ENCODE measurements at regions not wholly inside any gene's neighbourhood (a gene's known extent, or its start where the extent isn't known, plus 50 kb on each side); places are given as distances from the start of the nearest gene placed in this dataset.
"Not testable (repeated sequence)": the region's sequence is repeated elsewhere in the genome, so short reads cannot be mapped to it uniquely, and the experiment has no call there.

DNA sequence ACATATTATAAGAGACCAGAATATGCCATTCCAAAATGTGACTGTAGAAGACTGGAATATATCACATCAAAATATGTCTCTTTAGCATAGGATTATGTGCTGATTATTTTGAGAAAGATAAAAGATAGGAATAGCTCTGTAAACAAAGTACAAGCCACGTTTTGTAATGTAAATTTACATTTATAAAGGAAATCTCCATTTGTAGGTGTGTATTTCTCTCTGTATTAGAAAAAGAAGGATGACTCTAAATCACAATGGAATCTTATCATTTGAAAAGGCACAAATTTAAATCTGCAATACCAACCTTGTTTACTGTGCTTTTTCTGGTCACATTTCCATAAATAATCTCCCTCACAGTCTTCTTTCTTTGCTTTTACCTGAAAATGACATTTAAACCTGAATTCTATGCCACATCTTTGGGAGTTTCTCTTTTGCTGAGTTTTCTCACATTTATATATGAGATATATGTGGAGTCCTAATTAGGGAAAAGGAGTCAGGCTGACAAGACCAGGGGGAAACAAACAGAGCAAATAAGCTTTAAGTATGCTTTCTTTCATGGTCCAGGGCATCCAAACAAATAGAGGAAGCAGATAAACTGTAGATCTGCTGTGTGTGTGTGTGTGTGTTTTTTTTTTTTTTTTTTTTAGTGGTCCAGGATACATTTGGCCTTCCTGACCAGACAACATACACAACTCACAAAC, 244.0 kb downstream of the CPXCR1 start:
- no peak for DNase-seq (ENCODE audit: low spot score)
- in situ Hi-C loops (cut with MboI; ENCODE audit: low sequenced_read_pairs, unreplicated experiment), result no loop called here
- TF ChIP-seq, protein P1, sequence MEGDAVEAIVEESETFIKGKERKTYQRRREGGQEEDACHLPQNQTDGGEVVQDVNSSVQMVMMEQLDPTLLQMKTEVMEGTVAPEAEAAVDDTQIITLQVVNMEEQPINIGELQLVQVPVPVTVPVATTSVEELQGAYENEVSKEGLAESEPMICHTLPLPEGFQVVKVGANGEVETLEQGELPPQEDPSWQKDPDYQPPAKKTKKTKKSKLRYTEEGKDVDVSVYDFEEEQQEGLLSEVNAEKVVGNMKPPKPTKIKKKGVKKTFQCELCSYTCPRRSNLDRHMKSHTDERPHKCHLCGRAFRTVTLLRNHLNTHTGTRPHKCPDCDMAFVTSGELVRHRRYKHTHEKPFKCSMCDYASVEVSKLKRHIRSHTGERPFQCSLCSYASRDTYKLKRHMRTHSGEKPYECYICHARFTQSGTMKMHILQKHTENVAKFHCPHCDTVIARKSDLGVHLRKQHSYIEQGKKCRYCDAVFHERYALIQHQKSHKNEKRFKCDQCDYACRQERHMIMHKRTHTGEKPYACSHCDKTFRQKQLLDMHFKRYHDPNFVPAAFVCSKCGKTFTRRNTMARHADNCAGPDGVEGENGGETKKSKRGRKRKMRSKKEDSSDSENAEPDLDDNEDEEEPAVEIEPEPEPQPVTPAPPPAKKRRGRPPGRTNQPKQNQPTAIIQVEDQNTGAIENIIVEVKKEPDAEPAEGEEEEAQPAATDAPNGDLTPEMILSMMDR (IDR thresholded peaks at IDR 0.05; ENCODE audit: borderline replicate concordance, control extremely low read depth, extremely low read depth, insufficient read depth, missing control alignments), result no peak

DNA sequence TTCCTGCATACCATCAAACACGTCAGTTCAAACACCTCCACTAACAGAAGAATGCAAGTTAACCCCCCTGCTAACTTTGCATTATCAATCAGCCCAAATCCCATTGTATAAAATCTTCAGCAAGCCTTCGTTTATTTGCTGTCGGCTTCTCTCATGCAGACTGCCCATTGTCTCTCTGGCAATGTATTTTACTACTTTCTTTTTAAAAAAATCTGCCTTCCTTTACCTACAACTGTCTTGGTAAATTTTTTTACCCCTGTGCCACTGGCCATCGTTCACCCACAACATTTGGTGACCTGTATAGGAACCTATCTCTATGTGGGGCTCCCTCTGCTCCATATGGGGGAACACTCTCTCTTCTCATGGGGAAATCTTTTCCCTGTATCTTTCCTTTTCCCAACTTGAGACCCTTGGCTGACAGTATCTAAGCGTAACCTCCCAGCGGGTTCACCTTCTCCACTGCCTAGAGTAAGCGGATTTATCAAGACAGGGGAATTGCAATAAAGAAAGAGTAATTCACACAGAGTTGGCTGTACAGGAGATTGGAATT, 244.6 kb downstream of the CPXCR1 start:
- TF ChIP-seq, protein P1 (IDR thresholded peaks at IDR 0.05; ENCODE audit: borderline replicate concordance, control extremely low read depth, extremely low read depth, insufficient read depth, missing control alignments), result no peak
- no peak for DNase-seq (ENCODE audit: low spot score)
- in situ Hi-C loops (cut with MboI; ENCODE audit: low sequenced_read_pairs, unreplicated experiment), result no loop called here

DNA sequence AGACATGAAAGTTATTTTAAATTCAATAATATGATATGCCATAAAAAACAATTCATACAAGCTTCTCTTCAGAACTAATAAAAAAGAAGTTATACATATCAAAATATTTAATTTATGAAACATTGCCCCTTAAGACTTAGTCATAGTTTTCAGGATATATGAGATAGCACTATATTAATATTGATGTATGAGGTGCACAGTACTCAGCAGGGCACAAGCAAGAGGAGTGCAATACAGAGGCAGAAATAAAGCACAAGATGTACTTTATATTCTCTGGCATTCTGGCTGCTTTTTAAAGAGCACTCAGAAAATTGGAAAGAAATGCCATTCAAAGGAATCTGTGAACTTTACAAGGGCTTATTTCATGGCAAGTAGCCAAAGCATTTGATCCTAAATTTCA, 274.9 kb downstream of the CPXCR1 start:
- no peak for DNase-seq (ENCODE audit: low spot score)
- TF ChIP-seq, protein P1 (IDR thresholded peaks at IDR 0.05; ENCODE audit: borderline replicate concordance, control extremely low read depth, extremely low read depth, insufficient read depth, missing control alignments), result no peak
- in situ Hi-C loops (cut with MboI; ENCODE audit: low sequenced_read_pairs, unreplicated experiment), result no loop called here

DNA sequence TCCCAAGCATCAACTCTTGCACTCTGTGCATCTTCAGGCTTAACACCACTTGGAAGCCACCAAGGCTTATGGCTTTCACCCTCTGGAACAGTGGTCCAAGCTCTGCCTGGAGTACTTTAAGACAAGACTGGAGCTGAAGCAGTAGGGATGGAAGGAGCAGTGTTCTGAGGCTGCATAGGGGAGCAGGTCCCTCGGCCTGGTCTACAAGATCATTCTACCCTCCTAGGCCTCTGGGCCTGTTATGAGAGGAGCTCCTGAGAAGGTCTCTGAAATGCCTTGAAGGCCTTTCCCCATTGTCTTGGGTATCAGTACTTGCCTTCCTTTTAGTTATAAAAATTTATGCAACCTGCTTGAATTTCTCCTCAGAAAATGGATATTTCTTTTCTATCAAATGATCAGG, 286.7 kb downstream of the CPXCR1 start:
- TF ChIP-seq, protein P1 (IDR thresholded peaks at IDR 0.05; ENCODE audit: borderline replicate concordance, control extremely low read depth, extremely low read depth, insufficient read depth, missing control alignments), result no peak
- no peak for DNase-seq (ENCODE audit: low spot score)
- in situ Hi-C loops (cut with MboI; ENCODE audit: low sequenced_read_pairs, unreplicated experiment), result no loop called here

DNA sequence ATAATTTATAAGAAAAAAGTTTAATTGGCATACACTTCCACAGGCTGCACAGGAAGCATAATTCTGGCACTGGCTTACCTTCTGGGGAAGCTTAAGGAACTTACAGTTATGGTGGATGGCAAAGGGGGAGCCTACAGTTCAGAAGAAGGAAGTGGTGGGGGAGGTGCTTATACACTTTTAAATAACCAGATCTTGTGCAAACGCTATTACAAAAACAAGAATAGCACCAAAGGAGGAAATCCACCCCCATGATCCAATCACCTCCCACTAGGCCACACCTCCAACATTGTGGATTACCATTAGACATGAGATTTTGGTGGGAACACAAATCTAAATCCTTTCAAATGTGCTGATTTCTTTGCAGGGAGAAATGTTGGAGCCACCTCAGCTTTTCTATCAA, 287.7 kb downstream of the CPXCR1 start:
- TF ChIP-seq, protein P1 (IDR thresholded peaks at IDR 0.05; ENCODE audit: borderline replicate concordance, control extremely low read depth, extremely low read depth, insufficient read depth, missing control alignments), result no peak

DNA sequence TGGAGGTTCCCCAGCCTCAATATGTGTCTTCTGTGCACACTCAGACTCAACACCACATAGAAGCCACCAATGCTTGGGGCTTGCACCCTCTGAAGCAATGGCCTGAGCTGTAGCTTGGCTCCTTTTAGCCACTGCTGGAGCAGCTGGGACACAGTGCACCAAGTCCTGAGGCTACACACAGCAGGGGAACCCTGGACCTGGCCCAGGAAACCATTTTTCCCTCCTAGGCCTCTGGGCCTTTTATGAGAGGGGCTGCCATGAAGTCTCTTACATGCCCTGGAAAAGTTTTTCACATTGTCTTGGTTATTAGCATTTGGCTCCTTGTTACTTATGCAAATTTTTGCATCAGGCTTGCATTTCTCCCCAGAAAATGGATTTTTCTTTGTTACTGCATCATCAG, 306.2 kb downstream of the CPXCR1 start:
- no peak for DNase-seq (ENCODE audit: low spot score)
- in situ Hi-C loops (cut with MboI; ENCODE audit: low sequenced_read_pairs, unreplicated experiment), result no loop called here
- TF ChIP-seq, protein P1 (IDR thresholded peaks at IDR 0.05; ENCODE audit: borderline replicate concordance, control extremely low read depth, extremely low read depth, insufficient read depth, missing control alignments), result no peak

More for the DNA sequence above, 287.7 kb downstream of the CPXCR1 start:
- no peak for DNase-seq (ENCODE audit: low spot score)
- in situ Hi-C loops (cut with MboI; ENCODE audit: low sequenced_read_pairs, unreplicated experiment), result no loop called here

DNA sequence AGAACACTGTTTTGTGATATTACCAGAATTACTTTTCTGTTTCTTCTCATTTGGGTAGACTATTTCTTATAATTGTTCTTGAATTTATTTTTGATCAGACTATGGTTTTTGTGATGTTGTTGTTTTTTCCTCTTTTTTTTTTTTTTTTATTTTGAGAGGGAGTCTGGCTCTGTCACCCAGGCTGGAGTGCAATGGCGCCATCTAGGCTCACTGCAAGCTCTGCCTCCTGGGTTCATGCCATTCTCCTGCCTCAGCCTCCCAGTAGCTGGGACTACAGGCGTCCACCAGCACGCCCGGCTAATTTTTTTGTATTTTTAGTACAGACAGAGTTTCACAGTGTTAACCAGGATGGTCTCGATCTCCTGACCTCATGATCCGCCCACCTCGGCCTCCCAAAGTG, 352.6 kb downstream of the CPXCR1 start:
- in situ Hi-C loops (cut with MboI; ENCODE audit: low sequenced_read_pairs, unreplicated experiment); DNase-seq (ENCODE audit: low spot score): not testable (repeated sequence)

All from GM13976 (cell line).